Peyer's patch (tissue), 4 donors: ENCODE measurements at regions not wholly inside any gene's neighbourhood (a gene's known extent, or its start where the extent isn't known, plus 50 kb on each side); places are given as distances from the start of the nearest gene placed in this dataset.

Experiments
- DNase-seq, 3 donors: peaks; one replicate each; pipeline ENCODE4 v3.0.0-alpha.2; 2017 to 2019
- H3K27ac ChIP-seq, 4 donors: fragments of 200-600 bp; sonication (generic); one replicate each; pipeline ENCODE4 v1.5.1; 2016 to 2019
- H3K27me3 ChIP-seq, 2 donors: fragments of 200-600 bp; sonication (generic); one replicate each; pipeline ENCODE4 v1.5.1; 2019
- H3K36me3 ChIP-seq, 3 donors: fragments of 200-600 bp; sonication (generic); one replicate each; pipeline ENCODE4 v1.5.1; 2016 to 2019
- H3K4me1 ChIP-seq, 4 donors: fragments of 200-600 bp; sonication (generic); one replicate each; pipeline ENCODE4 v1.5.1; 2016 to 2019
- H3K4me3 ChIP-seq, 4 donors: fragments of 200-600 bp; sonication (generic); 1 replicate in 3 of 4; 2 replicates in 1 of 4; pipeline ENCODE4 v1.5.1; 2016 to 2019; ENCODE audit warnings: mild to moderate bottlenecking in 1 of 4
- H3K9me3 ChIP-seq, 4 donors: fragments of 200-600 bp; sonication (generic); one replicate each; pipeline ENCODE4 v1.5.1; 2016 to 2019; ENCODE audit warnings: mild to moderate bottlenecking in 1 of 4
- CTCF ChIP-seq, 6 experiments: fragments of 450-650 bp in 4 of 6; fragments of 200-600 bp in 2 of 6; sonication (generic) in 1 of 6; IDR thresholded peaks; one replicate each; pipeline ENCODE4 v1.5.1; 2017 to 2019; ENCODE audit warnings: antibody characterized with exemption in 6 of 6, mild to moderate bottlenecking in 3 of 6, moderate library complexity in 1 of 6
- POLR2A ChIP-seq, 2 donors: fragments of 450-650 bp; IDR thresholded peaks; one replicate each; pipeline ENCODE4 v1.5.1; 2017; ENCODE audit warnings: antibody characterized with exemption in 2 of 2, mild to moderate bottlenecking in 2 of 2, moderate library complexity in 2 of 2

- Histone ChIP-seq H3K9me3 (no peaks in the 10 kb centered on the region), H3K4me3 (no peak overlapping the region), H3K4me1 (no peaks in the 10 kb centered on the region), H3K27me3 (no peaks in the 10 kb centered on the region), H3K36me3 (no peaks in the 10 kb centered on the region), H3K27ac (no peak overlapping the region)
- TF ChIP-seq POLR2A (IDR thresholded peaks at IDR 0.05) (no peak), CTCF (IDR thresholded peaks at IDR 0.05) (no peak)
- DNase-seq: no peak
These were observed 147.5 kb downstream of the ACKR3 start for GRCh38 chr2:236717120-236717519.

- DNase-seq: no peak
- Histone ChIP-seq H3K9me3 (no peaks in the 10 kb centered on the region), H3K27me3 (no peaks in the 10 kb centered on the region), H3K4me1 (no peaks in the 10 kb centered on the region), H3K27ac (no peak overlapping the region), H3K4me3 (no peak overlapping the region), H3K36me3 (no peaks in the 10 kb centered on the region)
- TF ChIP-seq CTCF (IDR thresholded peaks at IDR 0.05): no peak
- TF ChIP-seq POLR2A (IDR thresholded peaks at IDR 0.05): no peak
These were observed 148.1 kb downstream of the ACKR3 start for GRCh38 chr2:236717729-236718128.

- TF ChIP-seq POLR2A (IDR thresholded peaks at IDR 0.05) (no peak), CTCF (IDR thresholded peaks at IDR 0.05) (no peak)
- Histone ChIP-seq H3K4me1 (no peaks in the 10 kb centered on the region), H3K9me3 (no peaks in the 10 kb centered on the region), H3K4me3 (no peak overlapping the region), H3K27ac (no peak overlapping the region), H3K36me3 (no peaks in the 10 kb centered on the region), H3K27me3 (no peaks in the 10 kb centered on the region)
- no peak for DNase-seq
These were observed 148.8 kb downstream of the ACKR3 start for GRCh38 chr2:236718207-236718992.

GRCh38 chr2:236719192-236719635 lies 149.6 kb downstream of the ACKR3 start:
- Histone ChIP-seq H3K4me1 (no peaks in the 10 kb centered on the region), H3K9me3 (no peaks in the 10 kb centered on the region), H3K27ac (no peak overlapping the region), H3K27me3 (no peaks in the 10 kb centered on the region), H3K36me3 (no peaks in the 10 kb centered on the region), H3K4me3 (no peak overlapping the region)
- no peak for DNase-seq
- TF ChIP-seq POLR2A (IDR thresholded peaks at IDR 0.05) (no peak), CTCF (IDR thresholded peaks at IDR 0.05) (no peak)

GRCh38 chr2:236720974-236721540 lies 151.4 kb downstream of the ACKR3 start:
- no peak for DNase-seq
- Histone ChIP-seq H3K4me3 (no peak overlapping the region), H3K27me3 (no peaks in the 10 kb centered on the region), H3K9me3 (no peaks in the 10 kb centered on the region), H3K4me1 (no peaks in the 10 kb centered on the region), H3K36me3 (no peaks in the 10 kb centered on the region), H3K27ac (no peak overlapping the region)
- TF ChIP-seq CTCF (IDR thresholded peaks at IDR 0.05): no peak
- TF ChIP-seq POLR2A (IDR thresholded peaks at IDR 0.05): no peak
